GM20000 (cell line): ENCODE measurements at regions not wholly inside any gene's neighbourhood (a gene's known extent, or its start where the extent isn't known, plus 50 kb on each side); places are given as distances from the start of the nearest gene placed in this dataset.
"Not testable (repeated sequence)": the region's sequence is repeated elsewhere in the genome, so short reads cannot be mapped to it uniquely, and the experiment has no call there.

Experiments
- DNase-seq: peaks from one replicate; pipeline ENCODE4 v3.0.0; 2012; ENCODE audit warnings: low spot score
- TF ChIP-seq, protein P1 (sequence below): IDR thresholded peaks from 2 replicates; pipeline ENCODE4 v1.5.1; 2012; ENCODE audit warnings: mild to moderate bottlenecking, control low read depth; ENCODE audit errors: extremely low read depth, missing control alignments

GRCh38 chr1:65541161-65541560 is 120.7 kb downstream of the LEPR start:
- DNase-seq, result no peak
- TF ChIP-seq, protein P1, sequence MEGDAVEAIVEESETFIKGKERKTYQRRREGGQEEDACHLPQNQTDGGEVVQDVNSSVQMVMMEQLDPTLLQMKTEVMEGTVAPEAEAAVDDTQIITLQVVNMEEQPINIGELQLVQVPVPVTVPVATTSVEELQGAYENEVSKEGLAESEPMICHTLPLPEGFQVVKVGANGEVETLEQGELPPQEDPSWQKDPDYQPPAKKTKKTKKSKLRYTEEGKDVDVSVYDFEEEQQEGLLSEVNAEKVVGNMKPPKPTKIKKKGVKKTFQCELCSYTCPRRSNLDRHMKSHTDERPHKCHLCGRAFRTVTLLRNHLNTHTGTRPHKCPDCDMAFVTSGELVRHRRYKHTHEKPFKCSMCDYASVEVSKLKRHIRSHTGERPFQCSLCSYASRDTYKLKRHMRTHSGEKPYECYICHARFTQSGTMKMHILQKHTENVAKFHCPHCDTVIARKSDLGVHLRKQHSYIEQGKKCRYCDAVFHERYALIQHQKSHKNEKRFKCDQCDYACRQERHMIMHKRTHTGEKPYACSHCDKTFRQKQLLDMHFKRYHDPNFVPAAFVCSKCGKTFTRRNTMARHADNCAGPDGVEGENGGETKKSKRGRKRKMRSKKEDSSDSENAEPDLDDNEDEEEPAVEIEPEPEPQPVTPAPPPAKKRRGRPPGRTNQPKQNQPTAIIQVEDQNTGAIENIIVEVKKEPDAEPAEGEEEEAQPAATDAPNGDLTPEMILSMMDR, result no peak

DNA sequence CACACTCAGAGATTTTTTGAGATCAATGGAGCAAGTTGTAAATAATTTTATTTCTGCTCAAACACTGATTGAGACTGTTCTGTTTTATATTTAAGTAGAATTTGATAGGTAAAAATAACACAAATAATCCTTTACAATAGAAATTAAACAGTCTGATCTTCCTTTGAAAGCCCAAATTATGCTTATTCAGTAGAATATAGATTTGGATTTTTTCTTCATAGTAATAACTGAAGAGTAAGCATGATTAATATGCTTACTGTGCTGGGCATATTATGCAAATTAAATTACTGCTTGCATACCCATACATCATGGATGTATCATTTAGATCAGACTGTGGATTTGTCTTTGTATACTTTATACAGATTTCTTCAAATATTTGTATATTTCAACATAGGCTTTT is 121.4 kb downstream of the LEPR start:
- no peak for DNase-seq
- TF ChIP-seq, protein P1, result no peak

GRCh38 chr1:65542592-65542991 is 122.1 kb downstream of the LEPR start:
- not testable (repeated sequence) for DNase-seq

GRCh38 chr1:65550306-65551010 is 130.0 kb downstream of the LEPR start:
- not testable (repeated sequence) for DNase-seq

- not testable (repeated sequence) for DNase-seq
Measured at GRCh38 chr1:65552484-65552883, 132.0 kb downstream of the LEPR start.

DNA sequence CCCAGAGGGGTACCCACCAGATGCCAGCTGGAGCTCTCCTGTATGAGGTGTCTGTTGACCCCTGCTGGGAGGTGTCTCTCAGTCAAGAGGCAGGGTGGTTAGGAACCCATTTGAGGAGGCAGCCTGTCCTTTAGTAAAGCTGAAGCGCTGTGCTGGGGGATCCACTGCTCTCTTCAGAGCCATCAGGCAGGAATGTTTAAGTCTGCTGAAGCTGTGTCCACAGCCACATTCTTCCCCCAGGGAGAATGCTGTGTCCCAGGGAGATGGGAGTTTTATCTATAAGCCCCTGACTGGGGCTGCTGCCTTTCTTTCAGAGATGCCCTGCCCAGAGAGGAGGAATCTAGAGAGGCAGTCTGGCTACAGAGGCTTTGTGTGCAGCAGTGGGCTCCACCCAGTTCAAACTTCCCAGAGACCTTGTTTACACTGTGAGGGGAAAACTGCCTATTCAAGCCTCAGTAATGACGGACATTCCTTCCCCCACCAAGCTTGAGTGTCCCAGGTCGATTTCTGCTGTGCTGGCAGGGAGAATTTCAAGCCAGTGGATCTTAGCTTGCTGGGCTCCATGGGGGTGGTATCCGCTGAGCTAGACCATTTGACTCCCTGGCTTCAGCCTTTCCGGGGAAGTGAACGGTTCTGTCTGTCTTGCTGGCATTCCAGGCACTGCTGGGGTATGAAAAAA is 133.8 kb downstream of the LEPR start:
- DNase-seq, result not testable (repeated sequence)

- TF ChIP-seq, protein P1, result no peak
- DNase-seq, result no peak
Measured at GRCh38 chr1:65554829-65555228, 134.4 kb downstream of the LEPR start.

DNA sequence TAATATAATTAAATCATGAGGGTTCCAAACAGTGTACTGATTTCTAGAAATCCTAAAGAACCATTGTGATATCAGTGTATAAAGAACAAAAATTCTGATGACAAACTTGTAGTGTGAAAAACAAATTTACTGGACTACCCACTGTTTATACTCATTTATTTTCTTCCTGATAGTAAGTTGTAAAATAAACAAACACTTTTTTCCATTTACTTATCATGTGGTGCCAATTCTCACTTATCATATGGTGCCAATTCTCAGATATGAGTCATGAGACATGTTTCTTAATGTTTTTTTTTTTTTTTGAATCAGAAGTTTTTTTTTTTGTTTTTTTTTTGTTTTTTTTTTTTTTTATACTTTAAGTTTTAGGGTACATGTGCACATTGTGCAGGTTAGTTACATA is 137.7 kb downstream of the LEPR start:
- DNase-seq, result no peak
- TF ChIP-seq, protein P1, result no peak

DNA sequence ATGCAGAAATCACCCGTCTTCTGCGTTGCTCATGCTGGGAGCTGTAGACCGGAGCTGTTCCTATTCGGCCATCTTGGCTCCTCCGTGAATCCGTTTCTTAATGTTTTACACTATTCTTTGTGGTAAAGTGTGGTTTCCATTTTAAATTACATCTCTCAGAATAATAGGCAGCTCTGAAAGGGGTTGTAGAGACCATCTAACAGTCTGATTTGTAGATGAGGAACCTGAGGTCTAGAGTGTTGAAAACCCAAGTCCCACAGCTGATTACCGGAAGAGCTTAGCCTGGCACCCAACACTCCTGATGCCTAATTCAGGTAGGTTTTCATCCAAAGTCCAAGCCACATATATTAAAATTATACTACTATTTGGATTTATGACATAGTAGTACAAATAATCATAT is 144.0 kb downstream of the LEPR start:
- TF ChIP-seq, protein P1, result no peak
- DNase-seq, result no peak
